ENCODE measurements at regions not wholly inside any gene's neighbourhood (a gene's known extent, or its start where the extent isn't known, plus 50 kb on each side); places are given as distances from the start of the nearest gene placed in this dataset.

GRCh38 chr1:222894331-222894730 lies 79.5 kb downstream of the DISP1 start:
- no peak for DNase-seq
- CTCF ChIA-PET: no interaction called here
- POLR2A ChIA-PET: no interaction called here

GRCh38 chr1:222896630-222897526 lies 82.0 kb downstream of the DISP1 start:
- ChIA-PET POLR2A (no interaction called here), CTCF (no interaction called here)
- H3K4me3 Mint-ChIP-seq (ENCODE audit: unreplicated experiment): no peak overlapping the region
- H3K27ac Mint-ChIP-seq (ENCODE audit: unreplicated experiment): no peak overlapping the region
- Histone ChIP-seq H3K27me3 (replicated peaks; ENCODE audit: control insufficient read depth, insufficient read depth, low read length) (no peaks in the 10 kb centered on the region), H3K4me3 (ENCODE audit: low read depth, low read length) (no peak overlapping the region), H3K36me3 (ENCODE audit: control insufficient read depth, insufficient read depth, low read length) (no peaks in the 10 kb centered on the region), H3K9me3 (no peaks in the 10 kb centered on the region; the same call in 1 of the 2 replicates), H3K4me1 (0 out of 2 replicates have a peak, but pooled peaks cover 2% of the 10 kb centered on the region)
- TF ChIP-seq CTCF (IDR thresholded peaks at IDR 0.05; ENCODE audit: insufficient read depth in 1 of 2, low read depth in 1 of 2, low read length in 1 of 2, severe bottlenecking in 1 of 2, unreplicated experiment in 1 of 2): no peak
- BruUV-seq (replicated peaks): no TSS peak
- H3K36me3 Mint-ChIP-seq (ENCODE audit: insufficient read depth, unreplicated experiment): no peaks in the 10 kb centered on the region
- H3K4me1 Mint-ChIP-seq (ENCODE audit: low read depth, unreplicated experiment): peaks cover 5% of the 10 kb centered on the region
- H3K9me3 Mint-ChIP-seq (ENCODE audit: unreplicated experiment): no peaks in the 10 kb centered on the region
- no peaks in the 10 kb centered on the region for H3K27me3 Mint-ChIP-seq (ENCODE audit: insufficient read depth, unreplicated experiment)
- DNase-seq: no peak
- intact Hi-C loops (cut with micrococcal nuclease; ENCODE audit: unreplicated experiment): no loop called here

More at GRCh38 chr1:222894331-222894730, 79.5 kb downstream of the DISP1 start:
- H3K27ac Mint-ChIP-seq (ENCODE audit: unreplicated experiment): no peak overlapping the region
- no peak overlapping the region for H3K4me3 Mint-ChIP-seq (ENCODE audit: unreplicated experiment)
- Histone ChIP-seq H3K4me3 (ENCODE audit: low read depth, low read length) (no peak overlapping the region), H3K27me3 (replicated peaks; ENCODE audit: control insufficient read depth, insufficient read depth, low read length) (no peaks in the 10 kb centered on the region), H3K9me3 (no peaks in the 10 kb centered on the region; the same call in 1 of the 2 replicates), H3K36me3 (ENCODE audit: control insufficient read depth, insufficient read depth, low read length) (no peaks in the 10 kb centered on the region), H3K4me1 (0 out of 2 replicates have a peak, but pooled peaks cover 5% of the 10 kb centered on the region)
- no peaks in the 10 kb centered on the region for H3K36me3 Mint-ChIP-seq (ENCODE audit: insufficient read depth, unreplicated experiment)
- BruUV-seq (replicated peaks): no TSS peak
- H3K27me3 Mint-ChIP-seq (ENCODE audit: insufficient read depth, unreplicated experiment): no peaks in the 10 kb centered on the region
- H3K4me1 Mint-ChIP-seq (ENCODE audit: low read depth, unreplicated experiment): peaks cover 3% of the 10 kb centered on the region
- intact Hi-C loops (cut with micrococcal nuclease; ENCODE audit: unreplicated experiment): no loop called here
- no peak for TF ChIP-seq CTCF (IDR thresholded peaks at IDR 0.05; ENCODE audit: insufficient read depth in 1 of 2, low read depth in 1 of 2, low read length in 1 of 2, severe bottlenecking in 1 of 2, unreplicated experiment in 1 of 2)
- H3K9me3 Mint-ChIP-seq (ENCODE audit: unreplicated experiment): no peaks in the 10 kb centered on the region

GRCh38 chr1:222897527-222898190 lies 82.8 kb downstream of the DISP1 start:
- peaks cover 5% of the 10 kb centered on the region for H3K4me1 Mint-ChIP-seq (ENCODE audit: low read depth, unreplicated experiment)
- no peak overlapping the region for H3K4me3 ChIP-seq (ENCODE audit: low read depth, low read length)
- intact Hi-C loops (cut with micrococcal nuclease; ENCODE audit: unreplicated experiment): no loop called here
- no peak for DNase-seq
- H3K27me3 ChIP-seq (replicated peaks; ENCODE audit: control insufficient read depth, insufficient read depth, low read length): no peaks in the 10 kb centered on the region
- ChIA-PET POLR2A (no interaction called here), CTCF (no interaction called here)
- no peaks in the 10 kb centered on the region for H3K9me3 Mint-ChIP-seq (ENCODE audit: unreplicated experiment)
- no peaks in the 10 kb centered on the region for H3K4me1 ChIP-seq
- H3K27ac Mint-ChIP-seq (ENCODE audit: unreplicated experiment): no peak overlapping the region
- H3K4me3 Mint-ChIP-seq (ENCODE audit: unreplicated experiment): no peak overlapping the region
- BruUV-seq (replicated peaks): no TSS peak
- H3K27me3 Mint-ChIP-seq (ENCODE audit: insufficient read depth, unreplicated experiment): no peaks in the 10 kb centered on the region
- TF ChIP-seq CTCF (IDR thresholded peaks at IDR 0.05; ENCODE audit: insufficient read depth in 1 of 2, low read depth in 1 of 2, low read length in 1 of 2, severe bottlenecking in 1 of 2, unreplicated experiment in 1 of 2): no peak
- no peaks in the 10 kb centered on the region; the same call in 1 of the 2 replicates for H3K9me3 ChIP-seq
- peaks cover 4% of the 10 kb centered on the region for H3K36me3 Mint-ChIP-seq (ENCODE audit: insufficient read depth, unreplicated experiment)
- no peaks in the 10 kb centered on the region for H3K36me3 ChIP-seq (ENCODE audit: control insufficient read depth, insufficient read depth, low read length)

Measured in Caco-2 (cell line).